RPMI7951 (cell line): ENCODE measurements at regions not wholly inside any gene's neighbourhood (a gene's known extent, or its start where the extent isn't known, plus 50 kb on each side); places are given as distances from the start of the nearest gene placed in this dataset.
"Not testable (repeated sequence)": the region's sequence is repeated elsewhere in the genome, so short reads cannot be mapped to it uniquely, and the experiment has no call there.

ENCODE experiments used
- DNase-seq: peaks from one replicate; pipeline ENCODE4 v3.0.0-alpha.2; 2012; ENCODE audit warnings: low read depth

- no peak for DNase-seq
Observed at GRCh38 chr5:169531631-169532030, 51.9 kb upstream of the SPDL1 start.

- no peak for DNase-seq
Observed at GRCh38 chr5:169527863-169528262, 55.7 kb upstream of the SPDL1 start.

- no peak for DNase-seq
Observed at GRCh38 chr5:169527066-169527465, 56.5 kb upstream of the SPDL1 start.

GRCh38 chr5:169522851-169523250 lies 60.7 kb upstream of the SPDL1 start:
- DNase-seq: no peak

- DNase-seq: peak; percentile 57
Observed at GRCh38 chr5:169521366-169521983, 62.1 kb upstream of the SPDL1 start.

GRCh38 chr5:169519358-169519757 lies 64.2 kb upstream of the SPDL1 start:
- DNase-seq: no peak

- DNase-seq: not testable (repeated sequence)
Observed at GRCh38 chr5:169518779-169519178, 64.8 kb upstream of the SPDL1 start.

GRCh38 chr5:169512385-169512784 lies 71.2 kb upstream of the SPDL1 start:
- no peak for DNase-seq

- no peak for DNase-seq
Observed at GRCh38 chr5:169511708-169512107, 71.9 kb upstream of the SPDL1 start.

GRCh38 chr5:169507051-169507450 lies 76.5 kb upstream of the SPDL1 start:
- DNase-seq: no peak

GRCh38 chr5:169503886-169504285 lies 79.7 kb upstream of the SPDL1 start:
- no peak for DNase-seq

- no peak for DNase-seq
Observed at GRCh38 chr5:169499990-169500505, 83.5 kb upstream of the SPDL1 start.

- DNase-seq: no peak
Observed at GRCh38 chr5:169496878-169497277, 86.7 kb upstream of the SPDL1 start.

GRCh38 chr5:169494941-169495548 lies 88.5 kb upstream of the SPDL1 start:
- no peak for DNase-seq

GRCh38 chr5:169494383-169494935 lies 89.1 kb upstream of the SPDL1 start:
- peak; percentile 20 for DNase-seq

GRCh38 chr5:169474226-169474625 lies 109.3 kb upstream of the SPDL1 start:
- peak; percentile 37 for DNase-seq

GRCh38 chr5:169472544-169472943 lies 111.0 kb upstream of the SPDL1 start:
- DNase-seq: no peak

GRCh38 chr5:169471021-169471420 lies 112.6 kb upstream of the SPDL1 start:
- DNase-seq: no peak

GRCh38 chr5:169467041-169467771 lies 116.4 kb upstream of the SPDL1 start:
- no peak for DNase-seq

- DNase-seq: peak; percentile 68
Observed at GRCh38 chr5:169460896-169461295, 122.7 kb upstream of the SPDL1 start.

- DNase-seq: no peak
Observed at GRCh38 chr5:169460123-169460522, 123.5 kb upstream of the SPDL1 start.

GRCh38 chr5:169458221-169458620 lies 125.4 kb upstream of the SPDL1 start:
- no peak for DNase-seq

- no peak for DNase-seq
Observed at GRCh38 chr5:169450464-169450863, 133.1 kb upstream of the SPDL1 start.
